Fibroblast of lung (primary cell): ENCODE measurements at regions not wholly inside any gene's neighbourhood (a gene's known extent, or its start where the extent isn't known, plus 50 kb on each side); places are given as distances from the start of the nearest gene placed in this dataset.

Experiments used
- EZH2 ChIP-seq: IDR thresholded peaks from 2 replicates; pipeline ENCODE4 v1.5.1; 2012; ENCODE audit warnings: low read length, control low read depth, mild to moderate bottlenecking; ENCODE audit errors: missing control alignments
- TF ChIP-seq, protein P1 (sequence below), 2 donors: IDR thresholded peaks in 1 of 2; conservative IDR thresholded peaks in 1 of 2; 1 replicate in 1 of 2; 2 replicates in 1 of 2; pipeline ENCODE4 v1.5.1; 2011 to 2012; ENCODE audit warnings: low read length in 2 of 2, control low read depth in 1 of 2, inconsistent platforms in 1 of 2, low read depth in 1 of 2, mild to moderate bottlenecking in 1 of 2

DNA sequence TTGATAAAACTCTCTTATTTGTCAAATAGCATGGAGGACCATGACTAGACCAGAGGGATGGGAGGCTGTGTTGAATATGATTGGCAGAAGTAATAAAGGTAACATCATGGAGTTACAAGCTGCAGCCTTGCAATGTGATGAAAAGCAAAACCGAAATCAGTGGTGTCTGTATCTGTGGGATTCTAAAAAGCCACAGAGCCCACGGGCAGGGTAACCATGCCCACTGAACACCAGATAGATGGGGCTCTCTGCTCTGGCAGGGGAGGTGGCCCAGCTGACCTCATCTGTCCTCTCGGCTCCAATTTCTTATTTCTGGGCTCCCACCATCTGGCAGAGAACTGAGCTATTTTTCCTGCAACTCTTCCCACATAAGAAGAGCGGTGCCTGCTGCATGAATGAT lies 1072.2 kb downstream of the GATA3 start:
- TF ChIP-seq, protein P1, sequence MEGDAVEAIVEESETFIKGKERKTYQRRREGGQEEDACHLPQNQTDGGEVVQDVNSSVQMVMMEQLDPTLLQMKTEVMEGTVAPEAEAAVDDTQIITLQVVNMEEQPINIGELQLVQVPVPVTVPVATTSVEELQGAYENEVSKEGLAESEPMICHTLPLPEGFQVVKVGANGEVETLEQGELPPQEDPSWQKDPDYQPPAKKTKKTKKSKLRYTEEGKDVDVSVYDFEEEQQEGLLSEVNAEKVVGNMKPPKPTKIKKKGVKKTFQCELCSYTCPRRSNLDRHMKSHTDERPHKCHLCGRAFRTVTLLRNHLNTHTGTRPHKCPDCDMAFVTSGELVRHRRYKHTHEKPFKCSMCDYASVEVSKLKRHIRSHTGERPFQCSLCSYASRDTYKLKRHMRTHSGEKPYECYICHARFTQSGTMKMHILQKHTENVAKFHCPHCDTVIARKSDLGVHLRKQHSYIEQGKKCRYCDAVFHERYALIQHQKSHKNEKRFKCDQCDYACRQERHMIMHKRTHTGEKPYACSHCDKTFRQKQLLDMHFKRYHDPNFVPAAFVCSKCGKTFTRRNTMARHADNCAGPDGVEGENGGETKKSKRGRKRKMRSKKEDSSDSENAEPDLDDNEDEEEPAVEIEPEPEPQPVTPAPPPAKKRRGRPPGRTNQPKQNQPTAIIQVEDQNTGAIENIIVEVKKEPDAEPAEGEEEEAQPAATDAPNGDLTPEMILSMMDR (conservative IDR thresholded peaks at IDR 0.05 in 1 of 2, IDR thresholded peaks at IDR 0.05 in 1 of 2; ENCODE audit: low read depth in 1 of 2, low read length in 2 of 2): no peak
- TF ChIP-seq EZH2: no peak
